H9 (cell line): ENCODE measurements at regions not wholly inside any gene's neighbourhood (a gene's known extent, or its start where the extent isn't known, plus 50 kb on each side); places are given as distances from the start of the nearest gene placed in this dataset.

Experiments
- DNase-seq: peaks from one replicate; pipeline ENCODE4 v3.0.0-alpha.2; 2017
- H2AFZ ChIP-seq: one replicate; pipeline ENCODE4 v1.6.1; 2013; ENCODE audit warnings: mild to moderate bottlenecking, low read length, control low read depth, moderate library complexity
- H2AK5ac ChIP-seq: 2 replicates; pipeline ENCODE4 v1.6.1; 2013; ENCODE audit warnings: low read length, control low read depth, mixed read lengths; ENCODE audit not compliant: insufficient read length
- H2BK120ac ChIP-seq: one replicate; pipeline ENCODE4 v1.6.1; 2013; ENCODE audit warnings: low read depth, mild to moderate bottlenecking, low read length, control low read depth, inconsistent platforms; ENCODE audit not compliant: poor library complexity, severe bottlenecking
- H2BK12ac ChIP-seq: 2 replicates; pipeline ENCODE4 v1.6.1; 2013; ENCODE audit warnings: low read length, control low read depth, mixed read lengths, low read depth; ENCODE audit not compliant: insufficient read length
- H2BK15ac ChIP-seq: 2 replicates; pipeline ENCODE4 v1.6.1; 2013; ENCODE audit warnings: low read depth, low read length, control low read depth
- H2BK20ac ChIP-seq: one replicate; pipeline ENCODE4 v1.6.1; 2013; ENCODE audit warnings: low read depth, mild to moderate bottlenecking, low read length, control low read depth, inconsistent platforms; ENCODE audit not compliant: poor library complexity, severe bottlenecking
- H2BK5ac ChIP-seq: 2 replicates; pipeline ENCODE4 v1.6.1; 2013; ENCODE audit warnings: low read length, control low read depth, mixed read lengths; ENCODE audit not compliant: insufficient read length
- H3K14ac ChIP-seq: 2 replicates; pipeline ENCODE4 v1.6.1; 2013; ENCODE audit warnings: low read length, control low read depth; ENCODE audit not compliant: insufficient read depth
- H3K18ac ChIP-seq: 2 replicates; pipeline ENCODE4 v1.6.1; 2013; ENCODE audit warnings: low read depth, mild to moderate bottlenecking, mixed read lengths, low read length, control low read depth; ENCODE audit not compliant: insufficient read length
- H3K23ac ChIP-seq: 2 replicates; pipeline ENCODE4 v1.6.1; 2013; ENCODE audit warnings: low read length, control low read depth, mixed read lengths, low read depth; ENCODE audit not compliant: insufficient read length
- H3K23me2 ChIP-seq: 2 replicates; pipeline ENCODE4 v1.6.1; 2013; ENCODE audit warnings: low read depth, mild to moderate bottlenecking, mixed read lengths, low read length, control low read depth; ENCODE audit not compliant: insufficient read length, poor library complexity, severe bottlenecking
- H3K27ac ChIP-seq: 2 replicates; pipeline ENCODE4 v1.5.1; 2013; ENCODE audit warnings: low read length, control low read depth, mixed read lengths, low read depth; ENCODE audit not compliant: insufficient read length
- H3K27me3 ChIP-seq: 2 replicates; pipeline ENCODE4 v1.6.1; 2013; ENCODE audit warnings: low read length, control low read depth, inconsistent platforms; ENCODE audit not compliant: insufficient read depth
- H3K4ac ChIP-seq: 2 replicates; pipeline ENCODE4 v1.6.1; 2013; ENCODE audit warnings: low read depth, mild to moderate bottlenecking, control low read depth, inconsistent platforms, low read length, moderate library complexity
- H3K4me1 ChIP-seq: 2 replicates; pipeline ENCODE4 v1.6.1; 2013; ENCODE audit warnings: low read length, control low read depth, inconsistent platforms; ENCODE audit not compliant: insufficient read depth
- H3K4me2 ChIP-seq: 2 replicates; pipeline ENCODE4 v1.6.1; 2013; ENCODE audit warnings: low read length, control low read depth, mixed read lengths; ENCODE audit not compliant: insufficient read length, insufficient read depth
- H3K56ac ChIP-seq: 2 replicates; pipeline ENCODE4 v1.6.1; 2013; ENCODE audit warnings: low read depth, mild to moderate bottlenecking, mixed read lengths, low read length, control low read depth; ENCODE audit not compliant: insufficient read length
- H3K79me1 ChIP-seq: 2 replicates; pipeline ENCODE4 v1.6.1; 2013; ENCODE audit warnings: low read depth, mild to moderate bottlenecking, moderate library complexity, low read length, control low read depth, inconsistent platforms; ENCODE audit not compliant: insufficient read depth, poor library complexity, severe bottlenecking
- H3K79me2 ChIP-seq: 2 replicates; pipeline ENCODE4 v1.6.1; 2013; ENCODE audit warnings: low read length, control low read depth, inconsistent platforms; ENCODE audit not compliant: insufficient read depth
- H3K9ac ChIP-seq: 2 replicates; pipeline ENCODE4 v1.6.1; 2013; ENCODE audit warnings: low read length, control low read depth, mixed read lengths; ENCODE audit not compliant: insufficient read length; ENCODE audit errors: extremely low read depth
- H3K9me3 ChIP-seq: one replicate; pipeline ENCODE4 v1.6.1; 2013; ENCODE audit warnings: low read depth, low read length, inconsistent platforms; ENCODE audit not compliant: control insufficient read depth
- H3T11ph ChIP-seq: one replicate; pipeline ENCODE4 v1.6.1; 2013; ENCODE audit warnings: mild to moderate bottlenecking, low read length, control low read depth, inconsistent platforms
- H4K20me1 ChIP-seq: one replicate; pipeline ENCODE4 v1.6.1; 2013; ENCODE audit not compliant: control insufficient read depth, insufficient read length, insufficient read depth
- H4K5ac ChIP-seq: 2 replicates; pipeline ENCODE4 v1.6.1; 2013; ENCODE audit warnings: low read depth, mild to moderate bottlenecking, mixed read lengths, low read length, control low read depth; ENCODE audit not compliant: insufficient read length
- H4K8ac ChIP-seq: replicated peaks from 2 replicates; pipeline ENCODE4 v1.6.1; 2013; ENCODE audit warnings: low read length, control low read depth, mixed read lengths, low read depth; ENCODE audit not compliant: insufficient read length
- H4K91ac ChIP-seq: 2 replicates; pipeline ENCODE4 v1.6.1; 2013; ENCODE audit warnings: low read depth, mild to moderate bottlenecking, moderate library complexity, mixed read lengths, low read length, control low read depth; ENCODE audit not compliant: insufficient read length
- H3K27ac Mint-ChIP-seq, 3 experiments: 2 replicates in 2 of 3; 3 replicates in 1 of 3; pipeline ENCODE4 v1.8.0; 2020 to 2021; ENCODE audit warnings: mixed read lengths in 3 of 3, mild to moderate bottlenecking in 1 of 3, moderate library complexity in 1 of 3
- H3K27me3 Mint-ChIP-seq: 2 replicates; pipeline ENCODE4 v1.8.0; 2021; ENCODE audit warnings: low read depth, mild to moderate bottlenecking, moderate library complexity, mixed read lengths
- H3K36me3 Mint-ChIP-seq, 3 experiments: 2 replicates in 2 of 3; 3 replicates in 1 of 3; pipeline ENCODE4 v1.8.0; 2020 to 2021; ENCODE audit warnings: low read depth in 3 of 3, mixed read lengths in 3 of 3; ENCODE audit not compliant: insufficient read depth in 1 of 3
- H3K4me1 Mint-ChIP-seq, 2 experiments: 2 replicates each; pipeline ENCODE4 v1.8.0; 2020; ENCODE audit warnings: mixed read lengths in 2 of 2
- H3K4me3 Mint-ChIP-seq, 2 experiments: 2 replicates in 1 of 2; 3 replicates in 1 of 2; pipeline ENCODE4 v1.8.0; 2020 to 2021; ENCODE audit warnings: mild to moderate bottlenecking in 2 of 2, mixed read lengths in 2 of 2, moderate library complexity in 1 of 2
- H3K9me3 Mint-ChIP-seq, 2 experiments: 2 replicates in 1 of 2; 3 replicates in 1 of 2; pipeline ENCODE4 v1.8.0; 2020; ENCODE audit warnings: mild to moderate bottlenecking in 2 of 2, mixed read lengths in 2 of 2, moderate library complexity in 1 of 2
- WGBS: extraction: QIAGEN DNeasy Blood & Tissue Kit; methylation state at CpG from one replicate; pipeline ENCODE4 v1.1.7; 2013; ENCODE audit warnings: missing lambda C conversion rate, low lambda C conversion rate, mixed read lengths; ENCODE audit not compliant: insufficient read length; ENCODE audit errors: extremely low coverage; 5-methylcytosine and 5-hydroxymethylcytosine counted together
- TF ChIP-seq, protein P1 (sequence below): fragments of 200-600 bp; sonication (generic); conservative IDR thresholded peaks from 3 replicates; pipeline ENCODE4 v1.8.0; 2021; ENCODE audit warnings: antibody characterized with exemption, mild to moderate bottlenecking

- H3K27ac Mint-ChIP-seq, result no peak overlapping the region
- no CpG with 5 or more reads among the region's 3 CpGs for WGBS
- no peaks in the 10 kb centered on the region for H3K36me3 Mint-ChIP-seq
Measured at GRCh38 chr11:128046213-128046612, 541.1 kb downstream of the ETS1 start.

More at GRCh38 chr11:128046213-128046612, 541.1 kb downstream of the ETS1 start:
- H4K91ac ChIP-seq, result no peak overlapping the region
- no peak overlapping the region for H4K8ac ChIP-seq
- no peak overlapping the region for H3K18ac ChIP-seq
- Mint-ChIP-seq H3K4me1 (peaks cover 2 to 7% of the 10 kb centered on the region in 2 experiments; a peak in 2 of 4 replicates), H3K27me3 (no peaks in the 10 kb centered on the region), H3K9me3 (no peaks in the 10 kb centered on the region), H3K4me3 (no peak overlapping the region)
- H3K27me3 ChIP-seq, result no peaks in the 10 kb centered on the region
- H3K79me2 ChIP-seq, result no peaks in the 10 kb centered on the region
- no peak overlapping the region for H4K5ac ChIP-seq
- no peak overlapping the region for H2BK120ac ChIP-seq
- H3K14ac ChIP-seq, result no peak overlapping the region
- H3K23me2 ChIP-seq, result no peaks in the 10 kb centered on the region
- no peak overlapping the region for H3T11ph ChIP-seq
- H2BK15ac ChIP-seq, result no peak overlapping the region
- H3K4ac ChIP-seq, result no peak overlapping the region
- no peak overlapping the region for H3K27ac ChIP-seq
- H3K9ac ChIP-seq, result no peak overlapping the region
- H2BK12ac ChIP-seq, result no peak overlapping the region
- no peak overlapping the region for H3K4me2 ChIP-seq
- no peak overlapping the region for H2AK5ac ChIP-seq
- no peak overlapping the region for H2BK5ac ChIP-seq
- no peak overlapping the region for H2BK20ac ChIP-seq
- no peak overlapping the region for H3K56ac ChIP-seq
- no peak overlapping the region for H3K23ac ChIP-seq
- H2AFZ ChIP-seq, result no peak overlapping the region
- H3K9me3 ChIP-seq, result no peaks in the 10 kb centered on the region
- no peaks in the 10 kb centered on the region; the same call in 1 of the 2 replicates for H3K4me1 ChIP-seq
- TF ChIP-seq, protein P1, sequence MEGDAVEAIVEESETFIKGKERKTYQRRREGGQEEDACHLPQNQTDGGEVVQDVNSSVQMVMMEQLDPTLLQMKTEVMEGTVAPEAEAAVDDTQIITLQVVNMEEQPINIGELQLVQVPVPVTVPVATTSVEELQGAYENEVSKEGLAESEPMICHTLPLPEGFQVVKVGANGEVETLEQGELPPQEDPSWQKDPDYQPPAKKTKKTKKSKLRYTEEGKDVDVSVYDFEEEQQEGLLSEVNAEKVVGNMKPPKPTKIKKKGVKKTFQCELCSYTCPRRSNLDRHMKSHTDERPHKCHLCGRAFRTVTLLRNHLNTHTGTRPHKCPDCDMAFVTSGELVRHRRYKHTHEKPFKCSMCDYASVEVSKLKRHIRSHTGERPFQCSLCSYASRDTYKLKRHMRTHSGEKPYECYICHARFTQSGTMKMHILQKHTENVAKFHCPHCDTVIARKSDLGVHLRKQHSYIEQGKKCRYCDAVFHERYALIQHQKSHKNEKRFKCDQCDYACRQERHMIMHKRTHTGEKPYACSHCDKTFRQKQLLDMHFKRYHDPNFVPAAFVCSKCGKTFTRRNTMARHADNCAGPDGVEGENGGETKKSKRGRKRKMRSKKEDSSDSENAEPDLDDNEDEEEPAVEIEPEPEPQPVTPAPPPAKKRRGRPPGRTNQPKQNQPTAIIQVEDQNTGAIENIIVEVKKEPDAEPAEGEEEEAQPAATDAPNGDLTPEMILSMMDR, result no peak
- DNase-seq, result no peak
- no peaks in the 10 kb centered on the region for H3K79me1 ChIP-seq
- H4K20me1 ChIP-seq, result no peaks in the 10 kb centered on the region
